HG03039 (cell line): ENCODE measurements at regions not wholly inside any gene's neighbourhood (a gene's known extent, or its start where the extent isn't known, plus 50 kb on each side); places are given as distances from the start of the nearest gene placed in this dataset.

ENCODE experiments used
- ATAC-seq: cut with Tn5 transposase; IDR thresholded peaks from one replicate; pipeline ENCODE4 v1.9.1; 2021; ENCODE audit warnings: mild to moderate bottlenecking, moderate library complexity; ENCODE audit not compliant: unreplicated experiment

DNA sequence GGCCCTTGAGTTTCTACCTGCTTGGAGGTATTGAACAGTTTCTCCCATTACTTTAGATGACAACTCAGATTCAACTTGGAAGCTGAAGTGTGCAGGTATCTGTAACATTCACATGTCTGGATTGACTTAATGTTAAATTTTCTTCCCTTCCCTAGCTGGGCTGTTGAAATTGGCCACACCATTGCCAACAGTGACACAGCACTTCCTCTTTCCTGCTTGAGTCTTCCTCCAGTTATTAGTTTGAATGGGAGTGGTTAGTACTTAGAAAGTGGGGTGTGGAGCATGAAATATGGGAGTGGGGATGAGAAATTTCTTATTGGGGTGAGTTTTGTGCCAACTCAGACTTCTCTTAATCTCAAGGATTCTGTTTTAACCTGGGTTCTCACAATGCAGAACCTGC is 454.9 kb downstream of the KCNJ2 start:
- no peak for ATAC-seq

DNA sequence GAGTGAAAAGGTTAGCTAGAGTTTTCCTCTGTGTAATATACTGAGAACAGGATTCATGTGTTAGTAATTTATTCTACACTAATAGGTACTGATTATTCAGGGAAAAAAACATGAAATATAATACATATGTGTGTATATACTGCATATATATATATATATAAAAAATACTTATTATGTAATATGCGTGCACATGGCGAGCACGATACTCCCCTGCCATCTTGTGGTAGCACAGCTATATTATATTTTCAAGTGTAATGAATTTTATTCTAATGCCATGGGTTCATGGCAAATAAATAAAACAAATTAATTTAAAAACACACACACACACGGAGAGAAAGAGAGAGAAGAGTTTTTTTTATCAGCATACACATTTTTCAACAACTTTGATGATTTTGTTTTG is 460.6 kb downstream of the KCNJ2 start:
- ATAC-seq = no peak

DNA sequence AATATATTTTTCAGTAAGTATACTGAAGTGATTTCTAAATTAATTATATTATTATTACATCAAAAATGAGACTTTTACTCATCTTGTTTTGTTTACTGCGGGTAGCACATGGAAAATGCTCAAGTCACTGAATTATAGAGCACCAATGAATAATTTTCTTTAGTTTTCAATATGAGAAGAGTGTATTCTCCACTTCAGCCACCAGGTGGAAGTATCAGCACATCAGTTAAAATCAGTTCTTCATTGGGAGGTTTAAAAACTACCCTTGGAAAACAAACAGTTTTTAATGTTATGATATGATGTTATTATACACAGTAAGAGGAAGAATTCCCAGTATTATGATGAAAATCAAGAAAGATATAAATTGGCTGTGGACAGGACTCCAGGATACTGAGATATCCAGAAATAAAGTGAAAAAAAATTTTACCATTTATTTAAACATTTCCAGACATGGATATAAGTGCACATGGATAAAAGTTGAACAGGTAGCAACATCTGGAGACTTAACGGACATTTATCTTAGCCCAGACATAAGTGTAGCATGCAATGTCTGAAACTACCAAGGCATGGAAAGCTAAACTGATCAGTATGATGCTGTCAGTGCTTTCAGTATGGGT is 467.3 kb downstream of the KCNJ2 start:
- no peak for ATAC-seq

DNA sequence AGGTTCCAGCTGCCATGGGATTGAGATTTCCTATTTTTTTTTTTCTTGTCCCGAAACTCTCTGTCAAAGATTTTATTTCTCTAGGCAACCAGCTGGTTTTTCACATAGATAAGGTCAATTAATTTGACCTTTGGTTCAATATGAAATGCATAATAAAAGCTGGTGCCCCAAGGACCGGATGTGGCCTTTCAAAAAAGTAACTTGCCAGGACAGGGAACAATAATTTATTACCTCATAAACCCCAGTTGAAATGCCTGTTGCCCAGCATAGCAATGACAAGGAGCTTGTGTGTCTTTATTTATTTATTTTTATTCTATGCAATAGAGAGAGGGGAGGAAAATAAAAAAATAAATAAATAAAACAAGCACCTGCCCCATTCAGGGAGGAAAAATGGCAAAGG is 472.7 kb downstream of the KCNJ2 start:
- no peak for ATAC-seq

DNA sequence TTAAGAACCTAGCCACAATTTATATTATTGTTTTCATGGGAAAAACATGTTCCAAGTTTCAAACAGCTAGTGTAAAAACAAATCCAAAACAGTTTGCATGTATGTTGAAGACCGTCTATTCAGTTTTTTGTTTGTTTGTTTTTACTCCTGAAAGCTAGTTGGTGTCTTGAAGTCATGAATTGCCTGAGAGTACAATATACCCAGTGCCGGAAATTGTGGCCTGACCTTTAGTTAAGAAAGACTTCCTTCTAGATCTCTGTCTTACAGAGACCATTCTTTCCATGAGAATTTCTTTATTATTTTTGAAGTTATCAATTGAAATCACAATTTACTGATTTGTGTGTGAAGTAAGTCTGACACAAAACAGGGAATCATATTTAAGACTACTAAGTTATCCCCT is 474.8 kb downstream of the KCNJ2 start:
- ATAC-seq = no peak

DNA sequence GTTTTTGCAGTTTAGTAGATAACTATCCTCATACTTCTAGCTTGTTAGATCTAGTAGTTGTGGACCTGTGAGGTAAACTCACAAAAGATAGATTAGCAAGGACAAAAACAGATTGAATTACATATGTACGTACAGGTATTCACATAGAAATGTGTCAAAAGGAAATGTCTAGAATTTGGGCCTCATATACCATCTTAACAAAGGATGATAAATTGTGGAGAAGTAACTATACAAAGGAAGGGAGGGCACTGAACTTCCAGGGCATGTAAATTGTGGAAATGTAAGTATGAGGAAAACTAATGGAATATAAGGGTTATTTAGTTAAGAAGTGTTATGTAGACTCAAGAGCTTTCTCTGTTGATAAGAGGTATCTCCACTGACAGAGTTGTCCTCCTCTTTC is 477.3 kb downstream of the KCNJ2 start:
- no peak for ATAC-seq

DNA sequence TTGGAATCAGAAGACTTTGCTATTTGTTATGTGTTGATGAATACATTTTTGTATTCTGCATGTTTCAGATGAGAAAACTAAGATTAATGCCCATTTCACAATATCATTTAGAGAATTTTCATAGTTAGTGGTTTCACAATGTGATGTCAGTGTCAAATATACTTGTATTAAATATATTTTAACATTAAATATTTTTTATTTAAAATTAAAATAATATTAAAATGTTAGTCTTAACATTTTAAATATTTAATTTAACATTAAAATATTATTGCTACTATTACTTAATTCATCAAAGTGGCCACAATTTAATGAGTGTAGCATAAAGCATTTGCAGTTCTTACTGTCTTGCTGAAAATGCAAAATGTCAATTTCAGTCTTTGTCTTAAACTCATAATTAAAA is 478.8 kb downstream of the KCNJ2 start:
- no peak for ATAC-seq

DNA sequence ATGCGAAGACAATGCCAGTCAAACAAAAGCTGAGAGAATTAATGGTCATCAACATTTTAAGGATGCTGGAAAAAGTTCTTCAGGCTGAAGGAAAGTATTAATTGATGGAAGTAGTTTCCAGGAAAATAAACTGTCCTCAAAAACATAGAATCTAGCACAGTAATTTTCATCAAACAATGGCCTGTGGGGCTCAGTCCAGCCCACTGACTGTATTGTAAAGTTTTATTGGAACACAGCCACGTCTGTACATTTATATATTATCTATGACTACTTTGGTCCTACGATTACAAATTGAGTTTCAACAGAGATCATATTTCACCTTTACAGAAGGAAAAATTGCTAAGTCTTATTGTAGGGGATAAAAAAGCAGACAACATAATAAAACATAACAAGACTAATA is 484.5 kb downstream of the KCNJ2 start:
- ATAC-seq = no peak

DNA sequence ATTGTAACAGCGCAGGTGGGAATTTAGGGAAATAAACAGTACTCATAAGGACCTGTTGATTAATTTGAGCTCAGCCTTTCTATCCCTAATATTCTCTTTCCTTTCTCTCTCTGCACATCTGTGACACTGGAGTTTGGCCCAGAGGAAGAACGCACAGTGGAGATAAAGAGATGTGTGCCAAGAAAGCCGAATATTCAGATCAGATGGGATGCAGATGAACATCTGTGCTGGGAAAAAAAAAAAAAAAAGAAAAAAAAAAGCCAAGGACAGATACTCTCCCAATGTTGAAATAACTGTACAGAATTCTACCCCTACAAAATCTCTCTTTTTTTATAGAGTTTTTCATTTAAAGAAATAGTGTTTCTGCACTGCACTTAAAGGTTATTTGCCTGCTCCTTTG is 485.4 kb downstream of the KCNJ2 start:
- ATAC-seq = no peak

DNA sequence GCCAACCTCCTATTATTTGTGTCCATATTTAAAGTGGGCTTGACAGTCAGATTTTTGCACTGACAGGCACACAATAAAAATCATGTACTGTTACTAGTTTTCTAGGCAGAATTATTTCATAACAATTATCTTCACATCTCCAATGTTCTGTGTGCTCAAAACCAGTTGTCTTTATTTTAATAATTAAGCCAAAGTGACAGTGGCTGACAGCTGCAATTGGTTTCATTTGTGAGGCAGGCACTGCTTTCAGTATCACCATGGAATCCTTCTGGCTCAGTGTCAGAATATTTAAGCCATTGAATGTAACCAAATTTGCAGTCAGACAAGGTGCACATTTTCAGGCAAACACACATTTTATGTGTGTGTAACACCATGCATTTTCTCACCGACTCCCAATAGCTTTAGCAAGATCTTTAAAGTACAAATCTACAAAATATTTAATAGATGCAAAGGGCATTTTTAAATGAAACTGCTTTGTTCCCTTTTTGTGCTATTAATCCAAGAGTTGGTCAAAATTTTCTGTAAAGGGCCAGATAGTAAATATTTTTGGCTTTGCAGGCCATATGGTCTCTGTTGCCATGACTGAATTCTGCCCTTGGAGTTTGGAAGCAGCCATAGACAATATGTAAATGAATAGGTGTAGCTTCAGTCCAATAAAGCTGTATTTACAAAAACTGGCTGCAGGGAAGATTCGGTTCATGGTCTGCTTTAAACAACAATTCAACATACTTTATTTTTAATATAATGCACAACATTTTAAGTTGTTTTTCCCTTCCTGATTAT is 486.0 kb downstream of the KCNJ2 start:
- ATAC-seq = no peak

DNA sequence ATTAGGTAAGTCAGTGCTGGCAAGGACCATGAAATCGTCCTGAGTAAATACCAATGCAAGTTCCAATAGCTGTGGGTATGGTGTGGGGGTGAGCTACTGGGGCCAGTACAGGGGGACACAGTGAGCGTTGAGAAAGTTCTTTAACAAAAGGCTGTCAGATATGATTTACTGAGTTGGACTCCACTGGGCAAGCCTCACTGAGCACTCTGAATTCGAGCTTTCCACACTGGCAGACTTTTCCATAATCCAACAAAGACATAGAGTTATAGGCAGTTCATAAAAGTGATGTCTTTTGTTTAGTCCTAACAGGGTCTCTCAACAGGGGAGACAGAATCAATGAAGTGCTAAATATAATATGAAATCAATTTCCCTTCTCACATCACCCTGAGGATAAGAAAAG is 489.0 kb downstream of the KCNJ2 start:
- ATAC-seq = no peak

DNA sequence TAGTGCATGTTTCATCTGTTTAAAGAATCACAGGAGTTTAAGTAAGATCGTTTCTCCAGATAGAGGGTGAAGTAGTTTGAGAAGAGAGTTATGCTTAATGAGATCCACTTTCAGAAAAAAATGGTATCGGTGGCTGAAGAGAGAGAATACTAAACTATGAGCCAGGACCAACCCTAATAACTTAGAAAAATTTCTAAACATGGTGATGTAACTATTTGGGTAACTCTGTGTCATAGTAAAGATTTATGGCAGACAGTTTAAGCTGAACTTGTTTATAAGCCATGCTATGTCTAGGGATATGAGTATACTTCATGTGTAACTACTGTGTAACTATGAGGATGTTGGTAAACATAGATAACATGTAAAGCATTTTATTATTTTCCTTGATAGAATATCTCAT is 489.5 kb downstream of the KCNJ2 start:
- no peak for ATAC-seq

DNA sequence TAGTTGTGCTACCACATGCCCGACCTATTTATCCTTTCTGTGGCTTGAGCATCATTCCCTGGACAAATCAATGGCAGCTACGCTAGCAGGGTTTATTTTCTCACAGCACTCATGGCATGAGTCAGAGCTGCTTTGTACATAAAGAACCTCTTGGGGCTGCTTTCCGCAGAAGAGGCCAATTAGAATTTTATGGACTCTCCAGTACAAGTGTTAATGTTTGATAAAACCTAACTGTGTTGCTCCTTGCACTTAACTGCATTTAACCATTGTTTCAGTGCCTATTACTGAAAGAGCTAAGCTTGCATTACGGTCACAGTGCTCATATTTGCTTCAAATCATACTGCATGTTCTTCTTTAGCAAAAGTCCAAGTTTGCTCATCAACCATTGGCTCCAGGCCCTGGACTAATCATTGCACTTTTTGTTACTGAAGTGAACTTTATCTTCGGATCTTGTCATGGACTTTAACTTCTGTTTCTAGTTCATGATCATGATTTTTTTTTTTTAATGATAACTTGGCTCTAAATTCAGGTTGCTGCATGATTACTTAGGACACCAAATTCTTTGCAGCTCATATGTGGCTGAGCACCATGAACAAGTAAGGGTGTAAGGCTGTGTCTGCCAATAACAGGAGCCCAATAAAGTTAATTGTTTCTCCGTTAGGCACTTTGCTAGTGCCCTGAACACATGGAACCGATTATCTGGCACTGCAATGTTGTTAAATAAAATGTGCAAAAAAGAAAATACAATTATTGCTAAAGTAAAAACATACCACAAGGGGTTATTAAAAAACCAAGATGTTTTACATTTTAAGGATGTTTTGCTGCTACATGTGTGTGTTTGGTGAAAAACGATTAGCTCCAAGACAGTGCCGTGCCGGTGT is 492.2 kb downstream of the KCNJ2 start:
- no peak for ATAC-seq

DNA sequence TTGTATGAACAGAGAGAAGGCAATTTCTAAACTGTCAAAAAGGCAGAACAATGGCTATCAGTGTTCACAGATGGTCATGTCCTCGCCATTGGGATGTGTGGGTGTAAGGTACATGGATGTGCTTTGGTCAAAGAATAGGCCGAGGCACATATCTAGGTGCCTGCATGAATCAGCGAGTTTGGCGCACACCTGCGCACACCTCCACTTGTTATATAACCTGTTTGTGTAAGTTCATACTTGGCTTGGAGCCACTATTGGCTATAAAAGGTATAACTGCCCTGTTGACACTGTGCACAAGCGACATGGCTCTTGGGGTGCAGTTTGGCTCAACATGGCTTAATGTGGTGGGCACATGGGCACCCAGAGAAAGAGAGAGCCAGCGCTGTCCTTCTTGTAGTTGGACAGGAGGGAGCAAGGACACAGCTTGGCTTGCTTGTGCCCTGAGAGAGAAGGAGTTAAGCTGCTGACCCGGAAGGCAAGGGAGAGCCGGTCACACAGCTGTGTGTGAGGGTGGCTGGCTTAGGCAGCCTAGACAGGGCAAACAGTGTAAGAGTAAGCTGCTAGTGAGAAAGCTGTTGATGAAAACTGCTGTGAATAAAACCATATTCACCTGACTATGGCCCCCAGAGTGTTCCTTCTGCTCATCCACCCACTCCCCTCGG is 499.1 kb downstream of the KCNJ2 start:
- no peak for ATAC-seq

DNA sequence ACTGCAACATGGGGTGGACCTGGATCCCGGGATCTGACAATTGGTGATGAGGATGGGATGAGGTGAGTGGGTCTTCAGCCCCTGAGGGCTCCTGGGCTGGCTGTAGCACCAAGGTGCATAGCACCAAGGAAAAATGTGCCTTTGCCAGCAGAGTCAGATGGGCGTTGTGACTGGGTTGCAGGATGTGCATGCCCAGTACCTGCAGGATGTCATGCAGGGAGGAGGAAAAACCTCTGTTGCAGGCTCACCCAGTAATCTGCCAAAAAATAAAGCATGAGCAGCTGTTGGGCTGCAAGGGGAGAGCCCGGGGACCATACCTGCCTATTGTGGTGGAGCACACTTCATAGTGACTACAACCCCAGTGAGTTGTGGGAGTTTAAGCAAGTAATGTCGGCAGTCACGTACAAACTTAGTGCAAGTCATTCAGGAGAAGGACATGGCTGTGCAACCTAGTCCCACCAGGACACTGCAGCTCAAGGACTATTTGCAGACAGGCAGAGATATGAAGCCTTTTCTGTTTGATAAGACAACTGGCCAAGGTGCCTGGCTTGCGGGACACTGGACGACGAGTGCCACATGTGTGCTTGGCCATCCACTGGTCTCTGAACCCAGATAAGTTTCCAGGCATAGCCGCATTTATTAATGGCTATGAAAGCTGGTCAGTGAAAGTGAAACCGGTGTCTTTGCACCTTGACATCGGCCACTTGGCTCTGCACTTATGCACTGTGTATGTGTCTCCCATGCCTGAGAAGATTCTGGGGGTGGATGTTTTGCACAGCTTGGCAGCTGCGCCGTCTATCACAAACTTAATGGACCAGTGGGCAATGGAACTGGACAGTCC is 499.8 kb downstream of the KCNJ2 start:
- ATAC-seq = no peak

DNA sequence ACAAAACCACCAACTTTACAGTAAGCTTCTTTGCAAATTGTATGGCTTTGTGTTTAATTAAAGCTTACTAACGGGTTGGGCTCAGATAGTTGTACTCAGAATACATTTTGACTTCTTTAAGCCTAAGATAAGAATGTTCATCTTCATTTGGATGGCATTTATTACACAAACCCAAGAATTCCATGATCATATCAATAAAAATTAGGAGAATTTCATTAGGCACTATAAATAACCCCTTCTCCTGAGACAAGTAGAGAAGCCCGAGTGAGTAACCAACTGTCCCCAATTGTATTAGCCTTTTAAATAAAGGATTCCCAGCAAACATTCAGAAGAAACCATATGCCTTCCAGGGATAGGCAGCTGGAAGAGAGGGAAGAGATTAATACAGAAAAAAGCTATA is 504.7 kb downstream of the KCNJ2 start:
- ATAC-seq = no peak

DNA sequence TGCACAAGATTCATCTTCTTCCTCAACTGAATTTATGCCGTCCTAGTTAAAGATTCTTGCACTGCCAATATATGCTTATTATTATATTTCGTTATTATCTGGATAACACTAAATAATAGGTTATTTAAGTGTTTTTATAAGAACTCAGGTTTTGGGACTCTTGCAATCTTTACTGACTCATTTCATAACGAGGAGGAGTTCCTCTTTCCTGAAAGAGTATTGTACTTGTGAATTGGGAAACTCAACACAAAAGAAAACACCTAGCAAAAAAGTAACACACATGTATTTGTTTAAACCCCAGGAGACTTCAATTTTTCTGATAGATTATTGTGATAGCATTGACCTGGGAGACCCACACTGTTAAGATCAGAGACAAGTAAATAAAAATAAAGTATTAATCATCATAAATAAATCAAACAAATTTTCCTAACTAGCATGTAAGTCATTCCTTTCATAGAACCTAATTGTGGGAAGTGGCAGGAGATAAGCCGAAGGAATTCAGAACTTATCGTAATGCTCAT is 505.8 kb downstream of the KCNJ2 start:
- no peak for ATAC-seq

DNA sequence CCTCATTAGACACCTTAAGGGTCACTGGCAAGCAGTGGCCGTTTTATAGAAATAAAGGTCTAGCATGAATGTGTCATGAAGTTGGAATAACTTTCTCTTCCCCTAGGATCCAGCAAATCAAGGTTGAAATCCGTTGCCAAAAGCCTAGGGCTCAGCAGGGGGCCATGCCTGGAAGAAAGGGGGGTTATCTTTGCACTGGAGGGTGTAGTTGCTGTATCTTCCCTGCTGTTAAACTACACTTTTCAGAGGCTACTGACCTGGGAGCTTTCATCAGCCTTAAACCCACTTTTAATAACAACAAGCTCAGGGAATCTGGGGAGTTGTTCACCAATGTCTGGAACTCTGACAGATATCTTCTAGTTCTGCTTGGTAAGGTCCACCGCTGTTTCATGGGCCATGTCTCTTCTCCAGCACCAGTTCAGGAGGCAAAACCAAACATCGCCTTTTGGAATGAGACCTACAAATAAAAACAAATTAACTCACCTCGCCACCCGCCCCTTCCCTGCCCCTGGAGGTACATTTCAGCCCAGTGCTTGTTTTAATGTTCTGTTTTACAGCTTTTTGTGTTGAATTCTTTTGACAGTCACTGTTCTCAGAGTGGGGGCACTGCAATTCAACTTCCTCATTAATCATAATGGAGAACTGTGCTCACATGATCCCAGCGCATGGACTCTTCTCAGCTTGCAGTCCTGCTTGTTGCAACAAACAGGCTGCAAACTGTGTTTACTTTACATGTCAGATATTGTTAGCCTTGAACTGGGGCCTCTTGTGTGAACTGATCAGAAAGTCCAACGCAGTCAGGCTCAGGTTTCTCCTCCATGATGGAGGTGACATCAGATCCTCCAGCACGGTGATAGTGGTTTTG is 508.7 kb downstream of the KCNJ2 start:
- no peak for ATAC-seq

DNA sequence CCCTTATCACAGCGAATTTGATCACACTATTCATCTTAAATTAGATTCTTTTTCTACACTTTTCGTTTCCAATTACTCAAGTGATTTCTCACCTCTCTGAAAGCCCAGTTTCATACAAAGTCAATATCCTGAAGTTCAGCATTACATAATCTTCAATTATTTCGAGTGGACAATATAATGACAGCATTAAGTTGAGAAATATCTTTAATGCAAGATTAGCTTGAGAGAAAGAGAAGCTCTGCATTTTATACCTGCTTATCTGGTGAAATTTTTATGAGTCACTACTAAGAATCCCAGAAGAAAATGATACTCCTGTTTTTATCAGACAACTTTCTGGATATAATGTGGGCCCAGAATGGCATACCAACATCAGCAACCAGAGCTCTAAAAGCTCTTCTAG is 509.6 kb downstream of the KCNJ2 start:
- no peak for ATAC-seq
